SK-N-SH (cell line): ENCODE measurements at regions not wholly inside any gene's neighbourhood (a gene's known extent, or its start where the extent isn't known, plus 50 kb on each side); places are given as distances from the start of the nearest gene placed in this dataset.

Source experiments
- CTCF ChIA-PET: fragments of 300-600, 350-600 bp; formaldehyde crosslinking; extraction: SDS; loops from one replicate; lab custom pipeline; 2021; lab: Yijun Ruan, JAX
- POLR2A ChIA-PET: fragments of 350-600 bp; sonication (Branson Sonifier 250); formaldehyde crosslinking; extraction: SDS; loops from one replicate; lab custom pipeline; 2020; ENCODE audit warnings: antibody characterized with exemption, inconsistent platforms; lab: Yijun Ruan, JAX
- DNase-seq: peaks from one replicate; pipeline ENCODE4 v3.0.0; 2012
- H2AFZ ChIP-seq: fragments of 200-600 bp; sonication (generic); 2 replicates; pipeline ENCODE4 v1.8.1; 2016; ENCODE audit warnings: antibody characterized with exemption, mild to moderate bottlenecking, low read depth
- H3F3A ChIP-seq: fragments of 200-600 bp; sonication (generic); replicated peaks from 2 replicates; pipeline ENCODE3; 2016; ENCODE audit warnings: antibody characterized with exemption, mild to moderate bottlenecking; ENCODE audit not compliant: insufficient read depth
- H3K27ac ChIP-seq, 2 experiments: fragments of 200-500 bp in 1 of 2; fragments of 200-600 bp in 1 of 2; sonication (Bioruptor generic) in 1 of 2; sonication (generic), shearing (Covaris generic) in 1 of 2; 2 replicates each; pipeline versions ENCODE4 v1.5.1 to v1.6.1; 2014 to 2016; ENCODE audit warnings: low read depth in 2 of 2, inconsistent platforms in 1 of 2, low read length in 1 of 2, mild to moderate bottlenecking in 1 of 2, mixed read lengths in 1 of 2
- H3K27me3 ChIP-seq: fragments of 200-600 bp; sonication (generic), shearing (Covaris generic); 2 replicates; pipeline ENCODE4 v1.6.1; 2016; ENCODE audit warnings: mixed run types; ENCODE audit not compliant: insufficient read depth
- H3K36me3 ChIP-seq, 2 experiments: fragments of 200-500 bp in 1 of 2; fragments of 200-600 bp in 1 of 2; sonication (Bioruptor generic) in 1 of 2; sonication (generic) in 1 of 2; replicated peaks in 1 of 2; 2 replicates each; pipeline versions ENCODE3 to v1.5.1; 2014 to 2016; ENCODE audit warnings: low read length in 1 of 2, mild to moderate bottlenecking in 1 of 2; ENCODE audit not compliant: insufficient read depth in 2 of 2, control insufficient read depth in 1 of 2
- H3K4me1 ChIP-seq, 2 experiments: fragments of 200-500 bp in 1 of 2; fragments of 200-600 bp in 1 of 2; sonication (Bioruptor generic) in 1 of 2; sonication (generic), shearing (Covaris generic) in 1 of 2; 2 replicates each; pipeline versions ENCODE4 v1.5.1 to v1.6.1; 2014 to 2016; ENCODE audit warnings: low read depth in 1 of 2, low read length in 1 of 2, mixed run types in 1 of 2; ENCODE audit not compliant: insufficient read depth in 2 of 2, control insufficient read depth in 1 of 2
- H3K4me2 ChIP-seq: fragments of 200-600 bp; sonication (generic), shearing (Covaris generic); 2 replicates; pipeline ENCODE4 v1.6.1; 2017; ENCODE audit warnings: mixed run types
- H3K4me3 ChIP-seq, 2 experiments: fragments of 200-500 bp in 1 of 2; fragments of 200-600 bp in 1 of 2; sonication (Bioruptor generic) in 1 of 2; sonication (generic), shearing (Covaris generic) in 1 of 2; 2 replicates each; pipeline versions ENCODE4 v1.5.1 to v1.8.1; 2014 to 2016; ENCODE audit warnings: low read depth in 2 of 2, inconsistent platforms in 1 of 2, low read length in 1 of 2, mild to moderate bottlenecking in 1 of 2, mixed read lengths in 1 of 2, moderate library complexity in 1 of 2
- H3K79me2 ChIP-seq: fragments of 200-600 bp; sonication (generic); 2 replicates; pipeline ENCODE4 v1.8.1; 2017; ENCODE audit warnings: mild to moderate bottlenecking; ENCODE audit not compliant: insufficient read depth
- H3K9ac ChIP-seq: fragments of 200-600 bp; sonication (generic); 2 replicates; pipeline ENCODE4 v1.6.1; 2017; ENCODE audit warnings: mixed run types
- H3K9me2 ChIP-seq: fragments of 200-600 bp; sonication (generic); 2 replicates; pipeline ENCODE4 v1.6.1; 2017; ENCODE audit warnings: mixed run types
- H3K9me3 ChIP-seq: fragments of 200-600 bp; sonication (generic); 2 replicates; pipeline ENCODE4 v1.6.1; 2017; ENCODE audit warnings: mixed run types, mild to moderate bottlenecking, moderate library complexity
- H4K20me1 ChIP-seq: fragments of 200-600 bp; sonication (generic); 2 replicates; pipeline ENCODE4 v1.6.1; 2017; ENCODE audit warnings: mild to moderate bottlenecking, mixed run types; ENCODE audit not compliant: insufficient read depth
- ELF1 ChIP-seq: IDR thresholded peaks from 2 replicates; pipeline ENCODE4 v1.4.0; 2012
- EP300 ChIP-seq, 2 experiments: IDR thresholded peaks; 2 replicates each; pipeline versions ENCODE4 v1.4.0 to v1.6.1; 2012; ENCODE audit warnings: borderline replicate concordance in 1 of 2, low read depth in 1 of 2, low read length in 1 of 2
- EZH2phosphoT487 ChIP-seq: fragments of 200-600 bp; sonication (generic); IDR thresholded peaks from 2 replicates; pipeline ENCODE4 v1.6.1; 2017; ENCODE audit warnings: low read depth, mixed run types, mild to moderate bottlenecking, antibody characterized with exemption, moderate library complexity, borderline replicate concordance
- FOXJ3 ChIP-seq: sonication (generic); formaldehyde crosslinking; IDR thresholded peaks from 2 replicates; pipeline ENCODE4 v1.5.1; 2020; ENCODE audit warnings: mild to moderate bottlenecking, missing genetic modification reagents
- FOXM1 ChIP-seq: IDR thresholded peaks from 2 replicates; pipeline ENCODE4 v1.4.0; 2012; ENCODE audit warnings: low read depth, mild to moderate bottlenecking
- POLR2AphosphoS5 ChIP-seq: IDR thresholded peaks from 2 replicates; pipeline ENCODE4 v1.6.1; 2012; ENCODE audit warnings: low read depth, low read length
- RAD21 ChIP-seq: IDR thresholded peaks from 2 replicates; pipeline ENCODE4 v1.6.1; 2012; ENCODE audit warnings: mild to moderate bottlenecking, low read length
- RFX5 ChIP-seq: IDR thresholded peaks from 2 replicates; pipeline ENCODE4 v1.6.1; 2012; ENCODE audit warnings: mild to moderate bottlenecking, improper control_type of control experiment, low read length
- SMC3 ChIP-seq: IDR thresholded peaks from 2 replicates; pipeline ENCODE4 v1.6.1; 2012; ENCODE audit warnings: low read depth, low read length, improper control_type of control experiment
- WGBS: methylation state at CpG from one replicate; pipeline ENCODE4 v1.1.6; 2017; ENCODE audit warnings: low lambda C conversion rate; 5-methylcytosine and 5-hydroxymethylcytosine counted together
- TF ChIP-seq, protein P1 (sequence below): IDR thresholded peaks from 2 replicates; pipeline ENCODE4 v1.6.1; 2012; ENCODE audit warnings: mild to moderate bottlenecking, low read depth, low read length, moderate library complexity
- TF ChIP-seq, protein P2 (sequence below): fragments of 150-350 bp; IDR thresholded peaks from 2 replicates; pipeline ENCODE4 v1.6.1; 2017; ENCODE audit warnings: antibody characterized with exemption, low read length, low read depth, borderline replicate concordance

DNA sequence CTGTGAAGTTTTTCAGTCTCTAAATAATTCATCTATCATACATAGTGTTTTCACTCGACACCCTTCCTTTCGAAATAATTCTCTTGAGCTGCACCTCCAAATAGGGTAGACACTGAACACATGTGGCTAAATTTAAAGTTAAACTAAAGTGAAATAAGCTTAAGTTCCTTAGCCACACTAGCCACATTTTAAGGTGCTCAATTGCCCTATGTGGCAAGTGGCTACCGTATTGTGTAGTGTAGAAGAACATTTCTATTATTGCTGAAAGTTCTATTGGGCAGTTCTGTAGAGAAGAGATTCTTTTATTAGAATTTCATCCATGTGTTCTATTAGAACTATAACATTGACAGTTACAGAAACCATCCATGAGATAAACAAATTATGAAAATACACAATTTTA lies 107.0 kb upstream of the CTSO start:
- Histone ChIP-seq H2AFZ (no peak overlapping the region), H3K9ac (no peak overlapping the region), H4K20me1 (no peaks in the 10 kb centered on the region), H3K79me2 (no peaks in the 10 kb centered on the region), H3K9me2 (no peaks in the 10 kb centered on the region), H3K27me3 (no peaks in the 10 kb centered on the region; the same call in 1 of the 2 replicates), H3K4me3 (no peak overlapping the region), H3K27ac (no peak overlapping the region), H3F3A (no peaks in the 10 kb centered on the region), H3K4me1 (no peaks in the 10 kb centered on the region), H3K9me3 (no peaks in the 10 kb centered on the region), H3K36me3 (no peaks in the 10 kb centered on the region)
- CTCF ChIA-PET, result no interaction called here
- 31% methylated on average over 3 of the region's 3 CpGs for WGBS
- POLR2A ChIA-PET, result no interaction called here
- DNase-seq, result no peak
- TF ChIP-seq RAD21 (no peak), RFX5 (no peak), ELF1 (no peak), EZH2phosphoT487 (no peak)
- TF ChIP-seq, all 33 proteins: peak for 0
- no peak overlapping the region for H3K4me2 ChIP-seq

DNA sequence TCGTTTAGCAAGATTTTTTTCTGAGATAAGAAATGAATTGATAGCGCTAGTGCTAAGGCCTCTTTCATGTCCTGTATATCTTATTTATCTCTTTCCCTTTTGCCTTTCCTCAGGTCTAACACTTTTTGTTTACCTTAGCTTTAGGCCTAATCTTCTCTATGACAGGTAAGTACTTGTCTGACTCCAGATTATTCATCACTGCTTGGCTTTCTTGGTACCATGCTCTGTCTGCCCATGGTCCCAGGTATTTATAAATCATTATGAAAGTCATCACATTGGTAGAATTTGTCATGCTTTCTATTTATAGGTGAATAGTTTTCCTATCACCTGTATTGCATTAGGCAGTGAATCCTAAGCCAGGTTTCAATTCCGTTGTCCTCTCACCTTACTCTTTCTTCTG lies 99.5 kb upstream of the CTSO start:
- H3K27me3 ChIP-seq, result no peaks in the 10 kb centered on the region
- WGBS, result 3% methylated on average over 3 of the region's 3 CpGs

DNA sequence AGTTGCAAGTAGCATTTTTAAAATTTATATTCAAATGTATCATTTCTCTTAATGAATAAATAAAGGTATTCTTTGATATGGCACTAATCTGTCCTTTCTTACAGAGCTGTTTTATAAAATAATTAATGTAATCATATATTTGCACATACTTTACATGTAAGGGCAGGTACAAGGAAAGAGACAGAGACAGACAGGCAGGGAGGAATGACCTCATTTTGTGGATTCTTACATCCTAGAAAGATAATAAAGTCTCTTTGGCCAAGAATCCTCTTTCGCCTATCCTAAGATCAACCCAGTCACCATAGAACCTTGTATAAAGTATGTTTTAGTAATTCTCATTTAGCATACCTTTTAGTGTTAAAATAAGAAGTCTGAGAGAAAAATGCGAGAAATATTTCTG lies 98.5 kb upstream of the CTSO start:
- Histone ChIP-seq H3K4me3 (no peak overlapping the region), H3K4me2 (no peak overlapping the region), H2AFZ (no peak overlapping the region)
- CTCF ChIA-PET, result no interaction called here
- DNase-seq, result no peak
- TF ChIP-seq RFX5 (no peak), POLR2AphosphoS5 (no peak), FOXM1 (no peak), RAD21 (no peak), EP300 (IDR thresholded peaks at IDR 0.05; ENCODE audit: borderline replicate concordance in 1 of 2, low read depth in 1 of 2, low read length in 1 of 2) (no peak)
- TF ChIP-seq, protein P1, sequence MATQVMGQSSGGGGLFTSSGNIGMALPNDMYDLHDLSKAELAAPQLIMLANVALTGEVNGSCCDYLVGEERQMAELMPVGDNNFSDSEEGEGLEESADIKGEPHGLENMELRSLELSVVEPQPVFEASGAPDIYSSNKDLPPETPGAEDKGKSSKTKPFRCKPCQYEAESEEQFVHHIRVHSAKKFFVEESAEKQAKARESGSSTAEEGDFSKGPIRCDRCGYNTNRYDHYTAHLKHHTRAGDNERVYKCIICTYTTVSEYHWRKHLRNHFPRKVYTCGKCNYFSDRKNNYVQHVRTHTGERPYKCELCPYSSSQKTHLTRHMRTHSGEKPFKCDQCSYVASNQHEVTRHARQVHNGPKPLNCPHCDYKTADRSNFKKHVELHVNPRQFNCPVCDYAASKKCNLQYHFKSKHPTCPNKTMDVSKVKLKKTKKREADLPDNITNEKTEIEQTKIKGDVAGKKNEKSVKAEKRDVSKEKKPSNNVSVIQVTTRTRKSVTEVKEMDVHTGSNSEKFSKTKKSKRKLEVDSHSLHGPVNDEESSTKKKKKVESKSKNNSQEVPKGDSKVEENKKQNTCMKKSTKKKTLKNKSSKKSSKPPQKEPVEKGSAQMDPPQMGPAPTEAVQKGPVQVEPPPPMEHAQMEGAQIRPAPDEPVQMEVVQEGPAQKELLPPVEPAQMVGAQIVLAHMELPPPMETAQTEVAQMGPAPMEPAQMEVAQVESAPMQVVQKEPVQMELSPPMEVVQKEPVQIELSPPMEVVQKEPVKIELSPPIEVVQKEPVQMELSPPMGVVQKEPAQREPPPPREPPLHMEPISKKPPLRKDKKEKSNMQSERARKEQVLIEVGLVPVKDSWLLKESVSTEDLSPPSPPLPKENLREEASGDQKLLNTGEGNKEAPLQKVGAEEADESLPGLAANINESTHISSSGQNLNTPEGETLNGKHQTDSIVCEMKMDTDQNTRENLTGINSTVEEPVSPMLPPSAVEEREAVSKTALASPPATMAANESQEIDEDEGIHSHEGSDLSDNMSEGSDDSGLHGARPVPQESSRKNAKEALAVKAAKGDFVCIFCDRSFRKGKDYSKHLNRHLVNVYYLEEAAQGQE, result no peak
- TF ChIP-seq, all 33 proteins: peak for 0
- POLR2A ChIA-PET, result no interaction called here
- H3K9ac ChIP-seq, result no peak overlapping the region
- no peaks in the 10 kb centered on the region for H3K9me3 ChIP-seq
- H3K36me3 ChIP-seq, result no peaks in the 10 kb centered on the region
- no peaks in the 10 kb centered on the region for H3K4me1 ChIP-seq
- H3K79me2 ChIP-seq, result no peaks in the 10 kb centered on the region
- H3K27me3 ChIP-seq, result no peaks in the 10 kb centered on the region
- H4K20me1 ChIP-seq, result no peaks in the 10 kb centered on the region
- WGBS, result 19% methylated on average over 2 of the region's 2 CpGs
- H3K27ac ChIP-seq, result no peak overlapping the region
- no peaks in the 10 kb centered on the region for H3F3A ChIP-seq
- H3K9me2 ChIP-seq, result no peaks in the 10 kb centered on the region

More for the DNA sequence above, 99.5 kb upstream of the CTSO start:
- Histone ChIP-seq H3K9ac (no peak overlapping the region), H3K4me1 (no peaks in the 10 kb centered on the region), H4K20me1 (no peaks in the 10 kb centered on the region), H3K36me3 (no peaks in the 10 kb centered on the region), H3K4me3 (no peak overlapping the region)
- POLR2A ChIA-PET, result no interaction called here
- TF ChIP-seq FOXJ3 (CRISPR knock-in tag) (no peak), SMC3 (no peak)
- TF ChIP-seq, protein P2, sequence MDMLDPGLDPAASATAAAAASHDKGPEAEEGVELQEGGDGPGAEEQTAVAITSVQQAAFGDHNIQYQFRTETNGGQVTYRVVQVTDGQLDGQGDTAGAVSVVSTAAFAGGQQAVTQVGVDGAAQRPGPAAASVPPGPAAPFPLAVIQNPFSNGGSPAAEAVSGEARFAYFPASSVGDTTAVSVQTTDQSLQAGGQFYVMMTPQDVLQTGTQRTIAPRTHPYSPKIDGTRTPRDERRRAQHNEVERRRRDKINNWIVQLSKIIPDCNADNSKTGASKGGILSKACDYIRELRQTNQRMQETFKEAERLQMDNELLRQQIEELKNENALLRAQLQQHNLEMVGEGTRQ, result no peak
- TF ChIP-seq, all 33 proteins: peak for 0
- H3K79me2 ChIP-seq, result no peaks in the 10 kb centered on the region
- no peaks in the 10 kb centered on the region for H3K9me3 ChIP-seq
- no peaks in the 10 kb centered on the region for H3K9me2 ChIP-seq
- H3K27ac ChIP-seq, result no peak overlapping the region
- H3F3A ChIP-seq, result no peaks in the 10 kb centered on the region
- no peak for DNase-seq
- CTCF ChIA-PET, result no interaction called here
- H3K4me2 ChIP-seq, result no peak overlapping the region
- H2AFZ ChIP-seq, result no peak overlapping the region
